Left ventricle myocardium inferior (tissue), 1 donor: ENCODE measurements at regions not wholly inside any gene's neighbourhood (a gene's known extent, or its start where the extent isn't known, plus 50 kb on each side); places are given as distances from the start of the nearest gene placed in this dataset.
"Not testable (repeated sequence)": the region's sequence is repeated elsewhere in the genome, so short reads cannot be mapped to it uniquely, and the experiment has no call there.

Source experiments
- DNase-seq: peaks from one replicate; pipeline ENCODE4 v3.0.0-alpha.2; 2020
- H3K27ac ChIP-seq: fragments of 200-600 bp; replicated peaks from 2 replicates; pipeline ENCODE4 v1.8.0; 2021
- H3K27me3 ChIP-seq: fragments of 200-600 bp; 2 replicates; pipeline ENCODE4 v1.8.0; 2021; ENCODE audit warnings: low read depth
- H3K36me3 ChIP-seq: fragments of 200-600 bp; 2 replicates; pipeline ENCODE4 v1.8.0; 2021
- H3K4me1 ChIP-seq: fragments of 200-600 bp; 2 replicates; pipeline ENCODE4 v1.8.0; 2021
- H3K4me3 ChIP-seq: fragments of 200-600 bp; 2 replicates; pipeline ENCODE4 v1.8.0; 2021; ENCODE audit warnings: mild to moderate bottlenecking, moderate library complexity
- H3K9me3 ChIP-seq: fragments of 200-600 bp; replicated peaks from 2 replicates; pipeline ENCODE4 v1.8.0; 2021
- intact Hi-C: fragments of 100-400 bp; cut with micrococcal nuclease; formaldehyde crosslinking; loops from one replicate; pipeline ENCODE4 v1.11.0; 2022
- TF ChIP-seq, protein P1 (sequence below): fragments of 200-600 bp; IDR thresholded peaks from 2 replicates; pipeline ENCODE4 v1.8.0; 2021; ENCODE audit warnings: antibody characterized with exemption, mild to moderate bottlenecking, borderline replicate concordance
- donor health status: DM: no; HTN: yes; CAD: no; lungs with severe emphysema.

DNA sequence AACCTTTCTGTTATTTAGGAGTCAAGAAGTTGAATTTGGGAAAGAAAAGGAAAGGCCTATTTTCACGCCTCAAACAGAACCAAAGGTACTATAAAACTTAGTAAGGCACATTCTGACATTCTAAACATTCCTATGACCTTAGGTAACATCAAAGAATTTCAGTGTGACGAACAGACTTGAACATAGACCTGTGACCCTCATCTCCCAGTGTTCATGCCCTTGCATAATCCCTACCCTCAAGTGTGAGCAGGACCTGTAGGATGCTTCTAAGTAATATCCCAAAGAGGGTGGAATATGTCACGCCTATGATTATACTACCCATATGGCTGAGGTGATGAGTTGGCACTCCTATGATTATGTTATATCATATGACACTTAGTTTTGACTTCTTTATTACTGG, 540.9 kb downstream of the KIF4B start:
- intact Hi-C loops = no loop called here
- Histone ChIP-seq H3K9me3 (peaks cover 9% of the 10 kb centered on the region), H3K4me1 (no peaks in the 10 kb centered on the region), H3K27me3 (no peaks in the 10 kb centered on the region), H3K4me3 (no peak overlapping the region), H3K36me3 (no peaks in the 10 kb centered on the region), H3K27ac (no peak overlapping the region)
- TF ChIP-seq, protein P1, sequence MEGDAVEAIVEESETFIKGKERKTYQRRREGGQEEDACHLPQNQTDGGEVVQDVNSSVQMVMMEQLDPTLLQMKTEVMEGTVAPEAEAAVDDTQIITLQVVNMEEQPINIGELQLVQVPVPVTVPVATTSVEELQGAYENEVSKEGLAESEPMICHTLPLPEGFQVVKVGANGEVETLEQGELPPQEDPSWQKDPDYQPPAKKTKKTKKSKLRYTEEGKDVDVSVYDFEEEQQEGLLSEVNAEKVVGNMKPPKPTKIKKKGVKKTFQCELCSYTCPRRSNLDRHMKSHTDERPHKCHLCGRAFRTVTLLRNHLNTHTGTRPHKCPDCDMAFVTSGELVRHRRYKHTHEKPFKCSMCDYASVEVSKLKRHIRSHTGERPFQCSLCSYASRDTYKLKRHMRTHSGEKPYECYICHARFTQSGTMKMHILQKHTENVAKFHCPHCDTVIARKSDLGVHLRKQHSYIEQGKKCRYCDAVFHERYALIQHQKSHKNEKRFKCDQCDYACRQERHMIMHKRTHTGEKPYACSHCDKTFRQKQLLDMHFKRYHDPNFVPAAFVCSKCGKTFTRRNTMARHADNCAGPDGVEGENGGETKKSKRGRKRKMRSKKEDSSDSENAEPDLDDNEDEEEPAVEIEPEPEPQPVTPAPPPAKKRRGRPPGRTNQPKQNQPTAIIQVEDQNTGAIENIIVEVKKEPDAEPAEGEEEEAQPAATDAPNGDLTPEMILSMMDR = no peak
- no peak for DNase-seq

DNA sequence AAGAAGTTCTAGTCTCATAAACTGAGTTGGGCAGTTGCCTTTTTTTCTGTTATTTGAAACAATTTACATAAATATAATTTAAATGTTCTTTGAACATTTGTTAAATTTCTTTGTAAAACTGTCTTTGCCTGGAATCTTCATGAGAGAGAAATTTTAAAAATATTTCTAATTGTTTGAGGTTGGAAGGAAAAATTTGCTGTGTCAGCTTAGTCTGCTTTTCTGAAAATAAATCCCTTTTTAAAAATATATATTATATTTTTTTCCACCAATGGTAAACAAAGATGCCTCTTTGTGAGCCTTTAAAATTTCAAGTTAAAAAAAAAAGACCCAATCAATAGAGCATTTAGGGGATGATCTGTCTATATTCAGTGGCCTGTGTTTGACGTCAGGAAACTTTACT, 542.7 kb downstream of the KIF4B start:
- no peaks in the 10 kb centered on the region for H3K9me3 ChIP-seq
- H3K4me1 ChIP-seq = no peaks in the 10 kb centered on the region
- H3K4me3 ChIP-seq = no peak overlapping the region
- H3K27ac ChIP-seq = no peak overlapping the region
- intact Hi-C loops = no loop called here
- no peaks in the 10 kb centered on the region for H3K27me3 ChIP-seq
- no peak for DNase-seq
- no peaks in the 10 kb centered on the region for H3K36me3 ChIP-seq
- TF ChIP-seq, protein P1 = no peak

- Histone ChIP-seq H3K36me3 (no peaks in the 10 kb centered on the region), H3K4me1 (no peaks in the 10 kb centered on the region), H3K27ac (no peak overlapping the region), H3K4me3 (no peak overlapping the region), H3K9me3 (no peaks in the 10 kb centered on the region), H3K27me3 (no peaks in the 10 kb centered on the region)
- DNase-seq = no peak
- intact Hi-C loops = no loop called here
- TF ChIP-seq, protein P1 = no peak
Measured at GRCh38 chr5:155556700-155557099, 543.1 kb downstream of the KIF4B start.

GRCh38 chr5:155562158-155562557, 548.6 kb downstream of the KIF4B start:
- Histone ChIP-seq H3K27me3 (no peaks in the 10 kb centered on the region), H3K4me1 (no peaks in the 10 kb centered on the region), H3K4me3 (no peak overlapping the region), H3K9me3 (no peaks in the 10 kb centered on the region), H3K36me3 (no peaks in the 10 kb centered on the region), H3K27ac (no peak overlapping the region)
- DNase-seq = no peak
- intact Hi-C loops = no loop called here
- TF ChIP-seq, protein P1 = no peak

GRCh38 chr5:155564541-155564940, 551.0 kb downstream of the KIF4B start:
- TF ChIP-seq, protein P1 = no peak
- H3K27me3 ChIP-seq = no peaks in the 10 kb centered on the region
- no peak overlapping the region for H3K4me3 ChIP-seq
- intact Hi-C loops = no loop called here
- no peaks in the 10 kb centered on the region for H3K4me1 ChIP-seq
- no peaks in the 10 kb centered on the region for H3K36me3 ChIP-seq
- no peak for DNase-seq
- peaks cover 11% of the 10 kb centered on the region for H3K9me3 ChIP-seq
- H3K27ac ChIP-seq = no peak overlapping the region

DNA sequence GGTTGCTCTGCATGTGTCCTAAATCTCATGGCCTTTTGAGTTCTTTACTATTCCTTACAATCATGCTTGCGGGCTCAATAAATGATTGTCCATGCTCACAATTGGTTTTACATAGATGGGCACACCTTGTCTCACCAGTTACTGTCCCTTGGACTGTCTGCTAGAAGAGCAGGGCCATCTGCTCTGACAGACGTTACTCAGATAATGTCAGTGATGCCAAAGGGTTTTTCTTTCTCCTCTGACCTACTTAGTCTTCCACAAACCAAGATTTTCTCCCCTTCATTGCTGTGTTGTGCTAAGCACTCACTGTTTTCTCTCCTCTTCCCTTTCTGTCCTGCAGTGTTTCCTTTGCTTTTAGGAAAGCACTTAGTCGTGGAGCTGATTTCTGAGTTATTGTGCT, 562.3 kb downstream of the KIF4B start:
- Histone ChIP-seq H3K27ac (no peak overlapping the region), H3K36me3 (no peaks in the 10 kb centered on the region), H3K4me1 (no peaks in the 10 kb centered on the region), H3K4me3 (no peak overlapping the region), H3K27me3 (no peaks in the 10 kb centered on the region), H3K9me3 (no peaks in the 10 kb centered on the region)
- intact Hi-C loops = no loop called here
- TF ChIP-seq, protein P1 = no peak
- no peak for DNase-seq

GRCh38 chr5:155586808-155587207, 573.3 kb downstream of the KIF4B start:
- H3K27ac ChIP-seq, DNase-seq, H3K27me3 ChIP-seq, H3K4me3 ChIP-seq, intact Hi-C loops, H3K36me3 ChIP-seq, H3K4me1 ChIP-seq, H3K9me3 ChIP-seq: not testable (repeated sequence)
